Stimulated activated CD8-positive, alpha-beta memory T cell treated with anti-CD3 and anti-CD28 coated beads, Interleukin-12 subunit alpha, Interleukin-12 subunit beta, amount 100 ng/mL, for 1 hour (primary cell): ENCODE measurements at regions not wholly inside any gene's neighbourhood (a gene's known extent, or its start where the extent isn't known, plus 50 kb on each side); places are given as distances from the start of the nearest gene placed in this dataset.
"Not testable (repeated sequence)": the region's sequence is repeated elsewhere in the genome, so short reads cannot be mapped to it uniquely, and the experiment has no call there.

ENCODE experiments used
- DNase-seq: peaks from one replicate; pipeline ENCODE4 v3.0.0-alpha.2; 2020; ENCODE audit warnings: low read depth

DNA sequence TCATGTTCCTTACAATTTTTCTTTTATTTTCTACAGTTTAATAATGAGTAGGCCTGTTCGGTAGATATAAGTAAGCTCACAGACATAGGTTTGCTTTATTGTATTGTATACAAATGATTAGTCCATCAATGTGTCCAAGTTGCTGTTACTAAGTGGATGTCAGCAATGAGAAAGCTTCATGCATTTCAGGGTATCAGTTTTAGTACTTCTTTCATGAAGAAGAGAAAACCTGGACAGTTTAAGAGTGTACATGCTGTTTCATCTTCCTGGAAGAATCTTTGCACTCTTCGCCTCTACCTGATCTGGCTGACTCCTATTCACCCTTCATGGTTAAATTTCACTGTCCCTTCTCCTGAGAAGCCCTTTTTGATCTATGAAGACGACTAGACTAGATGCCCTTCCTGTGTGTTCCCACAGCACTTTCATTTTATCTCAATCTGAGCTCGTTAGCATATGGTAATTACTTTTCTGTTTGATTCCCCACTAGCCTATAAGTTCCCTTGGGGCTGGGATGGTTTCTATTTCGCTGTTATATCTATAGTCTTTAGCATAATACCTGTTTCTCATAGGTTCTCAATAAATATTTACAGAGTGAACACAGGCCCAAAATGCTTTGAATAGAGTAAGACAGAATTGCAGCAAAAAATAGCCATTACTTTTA lies 70.7 kb downstream of the CETN3 start:
- DNase-seq, result no peak

DNA sequence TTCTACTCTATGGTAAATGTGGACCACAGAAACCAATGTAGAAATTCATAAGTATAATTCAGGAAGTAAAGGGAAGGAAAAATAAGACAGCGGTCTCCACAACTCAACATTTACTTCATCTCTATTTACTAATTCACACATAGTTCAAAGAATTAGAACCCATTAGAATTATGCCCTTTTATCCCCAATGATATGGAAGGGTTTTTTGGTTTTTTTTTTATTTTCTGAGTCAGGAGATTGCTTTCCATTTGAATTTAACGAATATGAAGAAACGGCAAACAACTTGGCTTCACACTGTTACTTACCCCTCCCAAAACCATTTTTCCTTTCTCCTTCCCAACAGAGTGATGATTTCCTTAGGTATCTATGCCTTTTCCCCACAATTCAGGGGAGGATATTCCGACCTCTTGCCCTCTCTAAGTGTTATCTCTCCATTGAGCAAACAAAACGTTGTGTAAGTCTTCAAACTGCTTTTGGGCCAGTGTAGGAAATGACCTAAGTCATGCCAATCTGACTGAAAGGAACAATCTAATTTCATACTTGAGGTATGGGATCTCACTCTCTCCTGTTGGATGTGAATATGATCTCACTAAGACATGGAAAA lies 72.0 kb downstream of the CETN3 start:
- no peak for DNase-seq

DNA sequence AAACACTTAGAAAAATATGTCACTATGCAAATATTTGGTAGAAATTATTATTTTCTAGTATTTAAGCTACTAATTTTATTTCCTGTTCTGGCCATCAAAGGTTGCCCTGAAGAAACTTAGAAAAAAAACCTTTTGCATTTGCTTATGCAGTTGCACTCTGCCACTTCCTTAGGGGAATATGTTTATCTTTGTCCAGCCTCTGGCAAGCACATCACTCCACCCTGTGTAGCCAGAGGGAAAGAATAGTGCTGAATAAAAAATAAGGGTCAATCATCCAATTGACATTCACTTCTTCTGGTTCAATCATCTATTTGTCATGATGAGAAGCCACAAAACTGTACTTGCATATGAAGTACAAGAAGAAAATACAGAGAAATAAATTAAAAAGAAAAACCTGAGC lies 72.8 kb downstream of the CETN3 start:
- DNase-seq, result no peak

GRCh38 chr5:90334741-90335140 lies 74.8 kb downstream of the CETN3 start:
- no peak for DNase-seq

DNA sequence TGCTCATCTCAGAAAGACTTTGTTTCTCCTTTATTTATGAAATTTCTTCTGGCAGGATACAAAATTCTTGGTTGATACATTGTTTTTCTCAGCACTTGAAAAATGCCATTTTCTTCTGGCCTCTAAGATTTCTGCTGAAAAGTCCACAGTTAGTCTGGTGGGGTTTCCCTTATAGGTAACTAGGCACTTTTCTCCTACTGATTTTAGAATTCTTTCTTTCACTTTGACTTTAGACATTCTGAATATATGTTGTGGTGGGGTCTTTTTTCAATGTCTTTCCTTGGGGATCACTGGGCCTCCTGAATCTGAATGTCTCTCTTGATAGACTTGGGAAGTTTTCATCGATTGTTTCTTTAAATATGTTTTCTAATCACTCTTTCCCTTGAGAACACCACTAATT lies 79.6 kb downstream of the CETN3 start:
- DNase-seq, result no peak

GRCh38 chr5:90326995-90327394 lies 82.6 kb downstream of the CETN3 start:
- no peak for DNase-seq

- no peak for DNase-seq
These were observed 84.5 kb downstream of the CETN3 start for GRCh38 chr5:90325093-90325492.

- DNase-seq, result not testable (repeated sequence)
These were observed 89.2 kb downstream of the CETN3 start for GRCh38 chr5:90320348-90320747.

- DNase-seq, result no peak
These were observed 97.5 kb downstream of the CETN3 start for GRCh38 chr5:90312027-90312426.

DNA sequence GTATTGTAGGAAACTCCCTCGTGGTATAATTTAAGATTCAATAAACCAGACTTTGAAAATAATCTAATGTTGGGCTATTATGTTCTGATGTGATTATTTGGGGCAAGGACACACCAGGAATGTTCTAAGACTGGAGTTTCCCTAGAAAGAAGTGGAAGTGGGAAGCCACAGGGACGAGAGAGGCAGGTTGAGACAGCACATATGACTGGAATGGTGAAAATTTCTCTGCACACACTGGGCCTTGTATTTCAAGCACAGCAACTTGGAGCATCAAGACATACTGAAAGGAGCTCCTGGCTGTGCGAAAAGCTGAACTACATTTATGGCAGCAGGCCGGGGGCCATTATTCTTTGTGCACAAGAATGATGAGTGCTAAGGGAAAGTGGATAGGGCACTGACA lies 98.2 kb downstream of the CETN3 start:
- no peak for DNase-seq

DNA sequence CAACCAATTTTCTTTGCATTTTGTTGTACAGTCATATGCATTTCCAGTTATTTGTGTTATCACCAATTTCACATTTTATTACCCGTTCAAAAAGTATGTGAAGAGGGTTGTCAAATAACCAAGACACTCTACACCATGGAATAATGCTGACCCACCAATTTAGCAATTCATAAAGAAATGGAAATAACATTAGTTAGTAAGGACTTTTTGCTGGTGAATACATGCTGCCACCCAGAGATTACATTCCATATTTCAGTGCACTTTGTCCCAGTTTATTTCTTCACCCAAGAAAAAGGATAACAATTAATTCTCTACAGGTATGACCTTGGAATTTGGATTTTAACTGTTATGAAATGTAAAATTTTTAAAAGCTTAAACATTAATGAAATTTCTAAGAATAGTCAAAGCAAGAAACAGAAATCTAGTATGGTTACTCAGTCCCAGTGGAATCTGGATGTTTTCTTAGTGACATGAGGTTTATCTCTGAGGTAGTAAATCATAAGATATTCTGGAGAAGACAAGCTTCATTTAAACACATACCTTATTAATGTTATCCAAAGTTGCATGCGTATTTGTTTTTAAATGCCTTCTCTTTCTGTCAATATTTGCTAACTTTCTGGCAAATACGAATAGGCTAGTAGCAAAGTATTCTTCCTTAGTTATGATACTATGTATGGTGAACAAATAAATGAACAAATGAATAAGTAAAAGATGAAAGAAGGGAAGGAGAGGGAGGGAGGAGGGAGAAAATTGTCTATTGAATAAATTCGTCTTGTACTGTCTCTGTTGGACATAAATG lies 100.6 kb downstream of the CETN3 start:
- no peak for DNase-seq

GRCh38 chr5:90307782-90308181 lies 101.8 kb downstream of the CETN3 start:
- DNase-seq, result no peak

GRCh38 chr5:90307322-90307721 lies 102.2 kb downstream of the CETN3 start:
- no peak for DNase-seq

DNA sequence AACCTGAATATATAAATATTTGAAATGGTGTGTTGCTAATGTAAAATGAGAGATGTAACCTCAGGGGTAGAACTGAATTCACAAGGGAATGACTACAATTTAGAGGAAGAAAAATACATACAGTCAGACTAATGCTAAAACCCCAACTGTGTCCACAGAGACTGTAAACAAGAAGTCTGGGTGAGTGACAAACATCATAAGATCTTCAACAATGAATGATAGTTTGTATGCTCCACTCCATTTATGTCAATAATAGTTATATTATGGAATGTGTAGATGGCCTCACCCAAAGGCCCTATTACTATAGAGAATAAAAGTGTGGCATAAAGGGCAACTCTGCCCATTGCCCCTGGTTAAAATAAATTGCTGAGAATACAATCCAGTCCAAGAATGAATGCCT lies 102.9 kb downstream of the CETN3 start:
- no peak for DNase-seq

DNA sequence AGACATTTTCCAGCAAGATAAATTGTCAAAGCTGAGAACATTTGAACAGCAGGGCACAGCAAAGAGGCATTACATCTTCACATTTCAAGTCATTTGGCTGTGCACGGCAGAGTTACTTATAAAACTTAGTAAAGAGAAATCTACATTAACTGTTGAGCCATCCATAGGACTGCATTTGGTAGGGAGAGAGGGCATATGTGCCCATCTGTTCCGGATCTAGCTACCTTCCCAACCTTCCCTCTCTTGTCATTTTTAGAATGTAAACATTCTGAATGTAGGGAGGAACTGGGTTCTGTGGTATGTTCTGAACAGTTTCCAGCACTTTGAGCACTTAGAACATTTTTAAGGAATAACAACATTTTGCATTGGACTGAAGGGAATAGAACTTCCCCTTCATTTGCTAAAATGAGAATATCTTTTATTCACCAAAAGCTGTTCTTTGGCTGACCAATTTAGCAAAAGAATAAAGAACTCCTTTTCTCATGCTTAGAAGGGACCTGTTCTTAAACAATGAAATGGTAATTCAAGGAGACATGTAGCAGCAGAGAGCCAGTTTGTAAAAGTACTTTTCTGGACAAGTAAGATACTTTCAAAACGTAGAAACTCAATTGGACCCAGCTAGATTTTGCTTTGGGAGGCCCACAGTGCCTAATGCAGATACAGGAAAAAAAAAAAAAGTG lies 104.4 kb downstream of the CETN3 start:
- no peak for DNase-seq

GRCh38 chr5:90301248-90301647 lies 108.3 kb downstream of the CETN3 start:
- no peak for DNase-seq

GRCh38 chr5:90297045-90297764 lies 112.4 kb downstream of the CETN3 start:
- no peak for DNase-seq

- DNase-seq, result no peak
These were observed 115.0 kb downstream of the CETN3 start for GRCh38 chr5:90294604-90295003.

GRCh38 chr5:90293931-90294330 lies 115.6 kb downstream of the CETN3 start:
- no peak for DNase-seq

DNA sequence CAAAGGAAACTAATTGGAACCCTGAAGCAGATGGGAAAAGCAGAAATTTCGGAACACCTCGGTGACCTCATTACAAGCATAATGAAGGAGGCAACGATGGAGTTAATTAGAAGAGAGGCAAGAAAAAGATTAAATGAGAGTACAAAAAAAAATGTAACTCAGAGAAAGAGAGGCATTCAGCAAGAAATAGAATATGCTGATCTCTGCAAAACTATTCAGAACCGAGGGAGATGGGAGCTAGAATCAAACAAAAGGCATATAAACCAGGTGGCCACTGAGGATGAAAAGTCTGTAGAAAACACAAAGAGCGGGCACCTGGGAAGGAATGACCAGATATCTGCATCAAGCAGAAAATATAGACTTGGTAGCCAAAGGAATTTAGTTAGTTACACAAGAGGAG lies 118.9 kb downstream of the CETN3 start:
- no peak for DNase-seq

DNA sequence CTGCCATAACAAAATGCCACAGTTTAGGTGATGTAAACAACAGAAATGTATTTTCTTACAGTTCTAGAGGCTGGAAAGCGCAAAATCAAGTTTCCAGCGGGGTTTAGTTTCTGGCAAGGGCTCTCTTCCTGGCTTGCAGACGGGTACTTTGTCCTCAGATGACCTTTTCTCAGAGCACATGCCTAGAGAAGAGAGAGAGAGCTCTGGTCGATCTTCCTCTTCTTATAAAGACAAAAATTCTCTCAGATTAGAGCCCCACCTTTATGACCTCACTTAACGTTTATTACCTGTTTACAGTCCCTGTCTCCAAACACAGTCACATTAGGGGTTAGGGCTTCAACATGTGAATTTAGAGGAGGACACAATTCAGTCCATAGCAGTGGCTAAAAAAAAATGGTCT lies 119.7 kb downstream of the CETN3 start:
- DNase-seq, result no peak

- DNase-seq, result no peak
These were observed 122.5 kb downstream of the CETN3 start for GRCh38 chr5:90287036-90287435.
